HepG2 (cell line): ENCODE measurements at regions not wholly inside any gene's neighbourhood (a gene's known extent, or its start where the extent isn't known, plus 50 kb on each side); places are given as distances from the start of the nearest gene placed in this dataset.
A peak's percentile ranks its signal among the peaks of the same experiment; 100 is the strongest.

Experiments used
- ATAC-seq: fragments of 200-7000 bp; cut with Tn5 transposase; 3 replicates; pipeline ENCODE4 v1.9.1; 2020; ENCODE audit warnings: mild to moderate bottlenecking, moderate library complexity
- BruUV-seq: library from RNA; stranded (reverse); fragments of 400-500 nt; replicated peaks from 2 replicates; lab custom pipeline; 2021; lab: Mats Ljungman, UMichigan
- CTCF ChIA-PET: fragments of 300-600 bp; formaldehyde crosslinking; extraction: SDS; loops from one replicate; lab custom pipeline; 2021; ENCODE audit warnings: low total read pairs, inconsistent platforms, low intra/inter-chr PET ratio; lab: Yijun Ruan, JAX
- POLR2A ChIA-PET: fragments of 350-600 bp; sonication (Branson Sonifier 250); formaldehyde crosslinking; loops from one replicate; lab custom pipeline; 2020; ENCODE audit warnings: antibody characterized with exemption, inconsistent platforms; lab: Yijun Ruan, JAX
- DNase-seq: peaks from one replicate; pipeline ENCODE4 v3.0.0-alpha.2; 2015; ENCODE audit warnings: low spot score
- FAIRE-seq: peaks from 3 replicates; lab custom pipeline; 2011; peaks lifted over from hg19 to GRCh38; lab: Jason Lieb, UNC
- H2AFZ ChIP-seq: one replicate; pipeline ENCODE4 v1.6.1; 2011; ENCODE audit warnings: low read length, inconsistent platforms
- H3K27ac ChIP-seq: fragments of 300-600 bp; 3 replicates; pipeline ENCODE4 v1.8.0; 2011; ENCODE audit warnings: mixed run types, mild to moderate bottlenecking, mixed read lengths, low read length, inconsistent platforms; ENCODE audit not compliant: insufficient read depth; ENCODE audit errors: extremely low read length
- H3K27me3 ChIP-seq, 2 experiments: fragments of 200-600 bp in 1 of 2; 2 replicates in 1 of 2; 3 replicates in 1 of 2; pipeline versions ENCODE4 v1.6.0 to v1.8.0; 2011; ENCODE audit warnings: low read length in 2 of 2, mild to moderate bottlenecking in 2 of 2, moderate library complexity in 2 of 2, inconsistent platforms in 1 of 2; ENCODE audit not compliant: insufficient read depth in 2 of 2, control insufficient read depth in 1 of 2
- H3K36me3 ChIP-seq, 2 experiments: fragments of 200-600 bp in 1 of 2; replicated peaks in 1 of 2; 2 replicates in 1 of 2; 3 replicates in 1 of 2; pipeline versions ENCODE4 v1.5.1 to v1.8.0; 2011; ENCODE audit warnings: low read length in 2 of 2, inconsistent platforms in 1 of 2; ENCODE audit not compliant: insufficient read depth in 2 of 2, control insufficient read depth in 1 of 2
- H3K4me1 ChIP-seq: 2 replicates; pipeline ENCODE4 v1.5.1; 2012; ENCODE audit warnings: low read length, inconsistent platforms; ENCODE audit not compliant: insufficient read depth
- H3K4me2 ChIP-seq: 2 replicates; pipeline ENCODE4 v1.6.0; 2011; ENCODE audit warnings: low read depth, low read length, inconsistent platforms
- H3K4me3 ChIP-seq, 3 experiments: fragments of 200-600 bp in 1 of 3; sonication (generic), shearing (Covaris generic) in 1 of 3; replicated peaks in 1 of 3; 2 replicates each; pipeline ENCODE4 v1.5.1; 2011 to 2016; ENCODE audit warnings: low read length in 3 of 3, inconsistent platforms in 2 of 3, low read depth in 2 of 3, mild to moderate bottlenecking in 2 of 3, control low read depth in 1 of 3, mixed read lengths in 1 of 3; ENCODE audit not compliant: insufficient read depth in 1 of 3
- H3K79me2 ChIP-seq: one replicate; pipeline ENCODE4 v1.6.1; 2011; ENCODE audit warnings: low read length, inconsistent platforms; ENCODE audit not compliant: insufficient read depth
- H3K9ac ChIP-seq: 2 replicates; pipeline ENCODE4 v1.6.0; 2011; ENCODE audit warnings: mild to moderate bottlenecking, low read depth, low read length, inconsistent platforms; ENCODE audit not compliant: insufficient read depth
- H3K9me3 ChIP-seq: 2 replicates; pipeline ENCODE4 v1.5.1; 2012; ENCODE audit warnings: mild to moderate bottlenecking, low read length
- H4K20me1 ChIP-seq: 2 replicates; pipeline ENCODE4 v1.6.0; 2011; ENCODE audit warnings: inconsistent platforms, mild to moderate bottlenecking, low read length, moderate library complexity; ENCODE audit not compliant: insufficient read depth
- MAFF ChIP-seq: IDR thresholded peaks from 2 replicates; pipeline ENCODE4 v1.6.1; 2011; ENCODE audit warnings: low read depth, low read length, improper control_type of control experiment
- MAFK ChIP-seq, 2 experiments: IDR thresholded peaks in 1 of 2; conservative IDR thresholded peaks in 1 of 2; 2 replicates each; pipeline ENCODE4 v1.6.1; 2011; ENCODE audit warnings: improper control_type of control experiment in 2 of 2, low read length in 2 of 2
- NFKBIZ ChIP-seq: IDR thresholded peaks from 2 replicates; pipeline ENCODE4 v1.6.1; 2018; ENCODE audit warnings: missing genetic modification reagents, missing compliant biosample characterization
- RFX5 ChIP-seq: IDR thresholded peaks from 2 replicates; pipeline ENCODE4 v1.6.1; 2011; ENCODE audit warnings: low read depth, low read length, improper control_type of control experiment
- ZNF431 ChIP-seq: sonication (generic); formaldehyde crosslinking; IDR thresholded peaks from 2 replicates; pipeline ENCODE4 v1.9.0; 2022; ENCODE audit warnings: missing genetic modification reagents, low read depth, mild to moderate bottlenecking, borderline replicate concordance
- ZNF446 ChIP-seq: sonication (generic); formaldehyde crosslinking; IDR thresholded peaks from 2 replicates; pipeline ENCODE4 v1.5.0; 2020; ENCODE audit warnings: mild to moderate bottlenecking, missing genetic modification reagents
- ZNF747 ChIP-seq: sonication (generic); formaldehyde crosslinking; IDR thresholded peaks from 2 replicates; pipeline ENCODE4 v1.8.1; 2023; ENCODE audit warnings: missing genetic modification reagents, mild to moderate bottlenecking, borderline replicate concordance
- WGBS: methylation state at CpG from one replicate; pipeline ENCODE4 v1.1.6; 2017; ENCODE audit warnings: low lambda C conversion rate; 5-methylcytosine and 5-hydroxymethylcytosine counted together
- in situ Hi-C: cut with HindIII; loops from 2 replicates; pipeline ENCODE4 v1.10.0; 2017; ENCODE audit warnings: low pct_unique_long_range_greater_than_20kb; ENCODE audit not compliant: extremely low pct_ligation_motif_present
- intact Hi-C: fragments of 100-400 bp; cut with micrococcal nuclease; formaldehyde crosslinking; loops from one replicate; pipeline ENCODE4 v1.10.0; 2022; ENCODE audit not compliant: unreplicated experiment

DNA sequence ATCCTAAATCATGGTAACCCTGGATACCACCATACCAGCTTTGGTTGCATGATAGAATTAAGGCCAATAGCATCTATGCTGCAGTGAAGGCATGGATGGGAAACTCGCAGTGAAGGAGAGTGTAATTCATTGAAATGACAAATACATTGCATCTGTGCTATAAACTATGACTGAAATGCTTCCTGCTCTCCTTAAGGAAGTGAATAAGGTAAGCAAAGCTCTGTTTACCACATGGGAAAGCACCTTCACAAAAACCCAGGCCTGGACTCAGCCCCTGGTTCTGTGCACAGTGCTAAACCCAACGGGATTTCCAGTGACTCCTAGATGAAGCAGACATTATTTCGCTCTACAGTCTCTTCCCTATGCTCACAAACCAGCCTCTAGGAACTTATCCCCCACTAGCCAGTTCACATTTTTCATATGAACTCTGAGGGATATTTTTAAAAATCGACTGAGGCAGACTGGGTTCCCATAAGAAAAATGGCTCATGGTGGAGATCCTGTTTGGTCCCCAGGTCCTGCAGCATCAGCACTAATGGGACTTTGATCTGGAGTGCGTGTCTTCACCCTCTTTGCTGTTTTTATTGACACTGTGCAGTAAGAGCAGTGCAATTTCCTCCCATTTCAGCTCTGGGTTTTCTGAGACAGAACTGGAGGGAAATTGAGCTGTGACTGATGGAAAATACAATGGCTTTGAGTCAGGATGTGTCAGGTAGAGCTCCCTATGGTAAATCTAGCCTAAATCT, 362.7 kb downstream of the SIPA1L2 start:
- Histone ChIP-seq H3K27me3 (no peaks in the 10 kb centered on the region; a peak in 1 of 5 replicates), H3K4me2 (no peak overlapping the region), H2AFZ (no peak overlapping the region)
- no peak for DNase-seq
- 1% methylated on average over 5 of the region's 5 CpGs for WGBS
- no TSS peak for BruUV-seq
- in situ Hi-C loops = no loop called here
- TF ChIP-seq ZNF747 (CRISPR knock-in tag) (no peak), MAFK (conservative IDR thresholded peaks at IDR 0.05 in 1 of 2, IDR thresholded peaks at IDR 0.05 in 1 of 2; ENCODE audit: low read length in 2 of 2) (peak in 1 of 2 experiments; percentile 57; a peak in 2 of 4 replicates), MAFF (peak; percentile 44; the same call in 1 of the 2 replicates)
- TF ChIP-seq, all 625 proteins: peak for 2
- Histone ChIP-seq H3K4me1 (no peaks in the 10 kb centered on the region), H4K20me1 (no peaks in the 10 kb centered on the region), H3K27ac (no peak overlapping the region), H3K36me3 (no peaks in the 10 kb centered on the region), H3K4me3 (no peak overlapping the region), H3K9me3 (no peaks in the 10 kb centered on the region), H3K79me2 (no peaks in the 10 kb centered on the region), H3K9ac (no peak overlapping the region)
- ATAC-seq (no peak), FAIRE-seq (no peak)
- POLR2A ChIA-PET = no interaction called here
- intact Hi-C loops = no loop called here
- CTCF ChIA-PET = no interaction called here

- Histone ChIP-seq H4K20me1 (no peaks in the 10 kb centered on the region), H3K36me3 (no peaks in the 10 kb centered on the region), H3K27me3 (peaks cover 0 to 4% of the 10 kb centered on the region in 2 experiments; a peak in 1 of 5 replicates), H3K4me3 (no peak overlapping the region), H3K9ac (no peak overlapping the region), H3K9me3 (no peaks in the 10 kb centered on the region), H3K27ac (no peak overlapping the region), H3K4me2 (no peak overlapping the region), H3K4me1 (no peaks in the 10 kb centered on the region), H3K79me2 (no peaks in the 10 kb centered on the region), H2AFZ (no peak overlapping the region)
- CTCF ChIA-PET = no interaction called here
- no TSS peak for BruUV-seq
- POLR2A ChIA-PET = interaction anchor here (0.6 kb wide), 1 partner anchor 113 kb away, joined by 3 read pairs; no protein-coding TSS in a partner anchor
- ATAC-seq (no peak), DNase-seq (no peak), FAIRE-seq (no peak)
- in situ Hi-C loops = no loop called here
- intact Hi-C loops = no loop called here
- WGBS = 67% methylated on average over 3 of the region's 3 CpGs
- TF ChIP-seq RFX5 (no peak), ZNF431 (CRISPR knock-in tag) (no peak), NFKBIZ (CRISPR knock-in tag) (no peak), ZNF446 (CRISPR knock-in tag) (no peak)
- TF ChIP-seq, all 625 proteins: peak for 0
These were observed 366.5 kb downstream of the SIPA1L2 start for GRCh38 chr1:232263452-232263851.
